Upper lobe of left lung (tissue), 4 donors: ENCODE measurements at regions not wholly inside any gene's neighbourhood (a gene's known extent, or its start where the extent isn't known, plus 50 kb on each side); places are given as distances from the start of the nearest gene placed in this dataset.

Experiments
- POLR2A ChIP-seq, 4 donors: fragments of 450-650 bp; IDR thresholded peaks; one replicate each; pipeline ENCODE4 v1.5.1; 2016 to 2017; ENCODE audit warnings: antibody characterized with exemption in 4 of 4, mild to moderate bottlenecking in 2 of 4
- POLR2AphosphoS5 ChIP-seq, 2 donors: sonication (generic); formaldehyde crosslinking; IDR thresholded peaks; one replicate each; pipeline ENCODE4 v1.5.1; 2017; ENCODE audit warnings: antibody characterized with exemption in 2 of 2
- TF ChIP-seq, protein P1 (sequence below), 6 experiments: fragments of 450-650 bp in 4 of 6; fragments of 200-600 bp in 2 of 6; sonication (generic) in 2 of 6; IDR thresholded peaks; one replicate each; pipeline ENCODE4 v1.5.1; 2016 to 2019; ENCODE audit warnings: antibody characterized with exemption in 6 of 6

DNA sequence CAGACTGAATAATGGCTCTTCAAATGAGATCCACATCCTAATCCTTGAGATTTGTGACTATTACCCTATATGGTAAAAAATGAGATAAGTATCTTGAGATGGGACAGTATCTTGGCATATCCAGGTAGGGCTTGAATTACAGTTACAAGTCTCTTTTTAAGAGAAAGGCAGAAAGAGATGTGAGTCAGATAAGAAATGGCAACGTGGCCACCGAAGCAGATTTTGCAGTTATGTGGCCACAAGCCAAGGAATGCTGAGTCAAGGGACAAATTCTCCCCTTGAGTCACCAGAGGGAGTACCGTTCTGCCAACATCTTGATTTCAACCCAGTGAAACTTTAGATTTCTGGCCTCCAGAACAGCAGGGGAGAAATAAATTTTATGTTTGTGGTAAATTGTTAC lies 1983.0 kb upstream of the C9orf72 start:
- TF ChIP-seq, protein P1, sequence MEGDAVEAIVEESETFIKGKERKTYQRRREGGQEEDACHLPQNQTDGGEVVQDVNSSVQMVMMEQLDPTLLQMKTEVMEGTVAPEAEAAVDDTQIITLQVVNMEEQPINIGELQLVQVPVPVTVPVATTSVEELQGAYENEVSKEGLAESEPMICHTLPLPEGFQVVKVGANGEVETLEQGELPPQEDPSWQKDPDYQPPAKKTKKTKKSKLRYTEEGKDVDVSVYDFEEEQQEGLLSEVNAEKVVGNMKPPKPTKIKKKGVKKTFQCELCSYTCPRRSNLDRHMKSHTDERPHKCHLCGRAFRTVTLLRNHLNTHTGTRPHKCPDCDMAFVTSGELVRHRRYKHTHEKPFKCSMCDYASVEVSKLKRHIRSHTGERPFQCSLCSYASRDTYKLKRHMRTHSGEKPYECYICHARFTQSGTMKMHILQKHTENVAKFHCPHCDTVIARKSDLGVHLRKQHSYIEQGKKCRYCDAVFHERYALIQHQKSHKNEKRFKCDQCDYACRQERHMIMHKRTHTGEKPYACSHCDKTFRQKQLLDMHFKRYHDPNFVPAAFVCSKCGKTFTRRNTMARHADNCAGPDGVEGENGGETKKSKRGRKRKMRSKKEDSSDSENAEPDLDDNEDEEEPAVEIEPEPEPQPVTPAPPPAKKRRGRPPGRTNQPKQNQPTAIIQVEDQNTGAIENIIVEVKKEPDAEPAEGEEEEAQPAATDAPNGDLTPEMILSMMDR (IDR thresholded peaks at IDR 0.05) = no peak
- TF ChIP-seq POLR2A (IDR thresholded peaks at IDR 0.05) (no peak), POLR2AphosphoS5 (IDR thresholded peaks at IDR 0.05) (no peak)
